ENCODE measurements at regions not wholly inside any gene's neighbourhood (a gene's known extent, or its start where the extent isn't known, plus 50 kb on each side); places are given as distances from the start of the nearest gene placed in this dataset.

- TF ChIP-seq ZC3H10 (CRISPR knock-in tag; IDR thresholded peaks at IDR 0.05), result no peak
- TF ChIP-seq OSR1 (CRISPR knock-in tag; IDR thresholded peaks at IDR 0.05), result no peak
- no peak for TF ChIP-seq ZNF70 (CRISPR knock-in tag; IDR thresholded peaks at IDR 0.05)
- no peak for TF ChIP-seq CREB5 (CRISPR knock-in tag; IDR thresholded peaks at IDR 0.05; ENCODE audit: low read depth)
- TF ChIP-seq BACH2 (CRISPR knock-in tag; IDR thresholded peaks at IDR 0.05; ENCODE audit: borderline replicate concordance), result no peak
- no peak for TF ChIP-seq GLIS3 (CRISPR knock-in tag; IDR thresholded peaks at IDR 0.05)
- TF ChIP-seq PPARA (CRISPR knock-in tag; IDR thresholded peaks at IDR 0.05; ENCODE audit: borderline replicate concordance), result no peak
- no peak for TF ChIP-seq RARB (CRISPR knock-in tag; IDR thresholded peaks at IDR 0.05)
- no peak for TF ChIP-seq TOX (CRISPR knock-in tag; IDR thresholded peaks at IDR 0.05; ENCODE audit: borderline replicate concordance)
- TF ChIP-seq ZFP3 (CRISPR knock-in tag; IDR thresholded peaks at IDR 0.05), result no peak
- TF ChIP-seq CSRNP3 (CRISPR knock-in tag; IDR thresholded peaks at IDR 0.05), result no peak
- no peak for TF ChIP-seq ZFP30 (CRISPR knock-in tag; IDR thresholded peaks at IDR 0.05)
- TF ChIP-seq PATZ1 (CRISPR knock-in tag; IDR thresholded peaks at IDR 0.05; ENCODE audit: borderline replicate concordance), result no peak
- TF ChIP-seq ZNF565 (CRISPR knock-in tag; conservative IDR thresholded peaks at IDR 0.05; ENCODE audit: low read depth), result no peak
- TF ChIP-seq ZNF8 (CRISPR knock-in tag; IDR thresholded peaks at IDR 0.05), result no peak
- TF ChIP-seq TSHZ2 (CRISPR knock-in tag; IDR thresholded peaks at IDR 0.05), result no peak
- TF ChIP-seq CSDC2 (CRISPR knock-in tag; IDR thresholded peaks at IDR 0.05), result no peak
- ATAC-seq, result no peak
Observed at GRCh38 chr1:93734999-93735398, 53.4 kb upstream of the BCAR3 start.

- ATAC-seq, result no peak
- TF ChIP-seq ISL1 (CRISPR knock-in tag; IDR thresholded peaks at IDR 0.05), result no peak
Observed at GRCh38 chr1:93733340-93733739, 51.7 kb upstream of the BCAR3 start.

- no peak for TF ChIP-seq ISL1 (CRISPR knock-in tag; IDR thresholded peaks at IDR 0.05)
- TF ChIP-seq SNAI2 (CRISPR knock-in tag; IDR thresholded peaks at IDR 0.05), result no peak
- TF ChIP-seq POU6F1 (CRISPR knock-in tag; IDR thresholded peaks at IDR 0.05; ENCODE audit: borderline replicate concordance, low read depth), result no peak
- TF ChIP-seq ARNTL (CRISPR knock-in tag; IDR thresholded peaks at IDR 0.05; ENCODE audit: borderline replicate concordance, low read depth), result no peak
- 0 out of 3 replicates have a peak, but pooled peaks have one; percentile 23 for ATAC-seq
Observed at GRCh38 chr1:93732514-93732913, 50.9 kb upstream of the BCAR3 start.

Measured in SK-N-SH treated with all-trans-retinoic acid at 6 μM for 48 hours (cell line).